GM12878 (cell line): ENCODE measurements at regions not wholly inside any gene's neighbourhood (a gene's known extent, or its start where the extent isn't known, plus 50 kb on each side); places are given as distances from the start of the nearest gene placed in this dataset.
"Not testable (repeated sequence)": the region's sequence is repeated elsewhere in the genome, so short reads cannot be mapped to it uniquely, and the experiment has no call there.

ENCODE experiments used
- CTCF ChIP-seq, 3 experiments: IDR thresholded peaks in 2 of 3; conservative IDR thresholded peaks in 1 of 3; 2 replicates each; pipeline ENCODE4 v1.5.1; 2011; ENCODE audit warnings: low read depth in 3 of 3, low read length in 3 of 3, mild to moderate bottlenecking in 3 of 3, control low read depth in 2 of 3, moderate library complexity in 2 of 3, inconsistent platforms in 1 of 3, mixed read lengths in 1 of 3; ENCODE audit not compliant: control insufficient read depth in 2 of 3, insufficient read depth in 1 of 3; ENCODE audit errors: extremely low read depth in 1 of 3
- E2F4 ChIP-seq: IDR thresholded peaks from 2 replicates; pipeline ENCODE4 v1.6.1; 2012; ENCODE audit warnings: low read depth, low read length, improper control_type of control experiment
- ESRRA ChIP-seq: IDR thresholded peaks from 2 replicates; pipeline ENCODE4 v1.6.1; 2012; ENCODE audit warnings: mild to moderate bottlenecking, low read length, improper control_type of control experiment
- HCFC1 ChIP-seq: fragments of 150-350 bp; IDR thresholded peaks from 2 replicates; pipeline ENCODE4 v1.6.1; 2014; ENCODE audit warnings: low read length
- MAX ChIP-seq: IDR thresholded peaks from 2 replicates; pipeline ENCODE4 v1.6.1; 2012; ENCODE audit warnings: low read depth, low read length, improper control_type of control experiment
- MXI1 ChIP-seq: fragments of 150-350 bp; IDR thresholded peaks from 2 replicates; pipeline ENCODE4 v1.6.1; 2011; ENCODE audit warnings: low read depth, mild to moderate bottlenecking, inconsistent platforms, low read length, improper control_type of control experiment
- NFIC ChIP-seq: IDR thresholded peaks from 2 replicates; pipeline ENCODE4 v1.6.1; 2012; ENCODE audit warnings: low read depth, mild to moderate bottlenecking, inconsistent platforms, low read length, moderate library complexity
- POLR2A ChIP-seq: IDR thresholded peaks from 2 replicates; pipeline ENCODE4 v1.6.1; 2011; ENCODE audit warnings: low read depth, mild to moderate bottlenecking, low read length
- POLR2AphosphoS5 ChIP-seq: IDR thresholded peaks from 2 replicates; pipeline ENCODE4 v1.6.1; 2011; ENCODE audit warnings: mild to moderate bottlenecking, low read length, inconsistent platforms
- YBX1 ChIP-seq: fragments of 450-650 bp; IDR thresholded peaks from 2 replicates; pipeline ENCODE4 v1.6.1; 2016; ENCODE audit warnings: antibody characterized with exemption
- TF ChIP-seq, protein P1 (sequence below): IDR thresholded peaks from 2 replicates; pipeline ENCODE4 v1.6.1; 2011; ENCODE audit warnings: borderline replicate concordance, low read depth, mild to moderate bottlenecking, moderate library complexity, mixed read lengths, low read length; ENCODE audit not compliant: insufficient read depth; ENCODE audit errors: extremely low read length
- TF ChIP-seq, protein P2 (sequence below): fragments of 450-650 bp; IDR thresholded peaks from 2 replicates; pipeline ENCODE4 v1.6.1; 2017; ENCODE audit warnings: antibody characterized with exemption, mild to moderate bottlenecking, moderate library complexity

GRCh38 chr21:13876999-13877398 is 267.4 kb downstream of the POTED start:
- TF ChIP-seq HCFC1; CTCF (IDR thresholded peaks at IDR 0.05 in 2 of 3, conservative IDR thresholded peaks at IDR 0.05 in 1 of 3; ENCODE audit: control insufficient read depth in 2 of 3, extremely low read depth in 1 of 3, insufficient read depth in 1 of 3, low read depth in 3 of 3, low read length in 3 of 3); NFIC; E2F4; POLR2A; YBX1; MXI1; POLR2AphosphoS5; ESRRA; MAX: not testable (repeated sequence)
- TF ChIP-seq, protein P1, sequence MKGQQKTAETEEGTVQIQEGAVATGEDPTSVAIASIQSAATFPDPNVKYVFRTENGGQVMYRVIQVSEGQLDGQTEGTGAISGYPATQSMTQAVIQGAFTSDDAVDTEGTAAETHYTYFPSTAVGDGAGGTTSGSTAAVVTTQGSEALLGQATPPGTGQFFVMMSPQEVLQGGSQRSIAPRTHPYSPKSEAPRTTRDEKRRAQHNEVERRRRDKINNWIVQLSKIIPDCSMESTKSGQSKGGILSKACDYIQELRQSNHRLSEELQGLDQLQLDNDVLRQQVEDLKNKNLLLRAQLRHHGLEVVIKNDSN = not testable (repeated sequence)
- TF ChIP-seq, protein P2, sequence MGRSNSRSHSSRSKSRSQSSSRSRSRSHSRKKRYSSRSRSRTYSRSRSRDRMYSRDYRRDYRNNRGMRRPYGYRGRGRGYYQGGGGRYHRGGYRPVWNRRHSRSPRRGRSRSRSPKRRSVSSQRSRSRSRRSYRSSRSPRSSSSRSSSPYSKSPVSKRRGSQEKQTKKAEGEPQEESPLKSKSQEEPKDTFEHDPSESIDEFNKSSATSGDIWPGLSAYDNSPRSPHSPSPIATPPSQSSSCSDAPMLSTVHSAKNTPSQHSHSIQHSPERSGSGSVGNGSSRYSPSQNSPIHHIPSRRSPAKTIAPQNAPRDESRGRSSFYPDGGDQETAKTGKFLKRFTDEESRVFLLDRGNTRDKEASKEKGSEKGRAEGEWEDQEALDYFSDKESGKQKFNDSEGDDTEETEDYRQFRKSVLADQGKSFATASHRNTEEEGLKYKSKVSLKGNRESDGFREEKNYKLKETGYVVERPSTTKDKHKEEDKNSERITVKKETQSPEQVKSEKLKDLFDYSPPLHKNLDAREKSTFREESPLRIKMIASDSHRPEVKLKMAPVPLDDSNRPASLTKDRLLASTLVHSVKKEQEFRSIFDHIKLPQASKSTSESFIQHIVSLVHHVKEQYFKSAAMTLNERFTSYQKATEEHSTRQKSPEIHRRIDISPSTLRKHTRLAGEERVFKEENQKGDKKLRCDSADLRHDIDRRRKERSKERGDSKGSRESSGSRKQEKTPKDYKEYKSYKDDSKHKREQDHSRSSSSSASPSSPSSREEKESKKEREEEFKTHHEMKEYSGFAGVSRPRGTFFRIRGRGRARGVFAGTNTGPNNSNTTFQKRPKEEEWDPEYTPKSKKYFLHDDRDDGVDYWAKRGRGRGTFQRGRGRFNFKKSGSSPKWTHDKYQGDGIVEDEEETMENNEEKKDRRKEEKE = not testable (repeated sequence)
